OCI-LY7 (cell line): ENCODE measurements at regions not wholly inside any gene's neighbourhood (a gene's known extent, or its start where the extent isn't known, plus 50 kb on each side); places are given as distances from the start of the nearest gene placed in this dataset.

Experiments
- BruUV-seq: library from RNA; stranded (reverse); fragments of 400-500 nt; replicated peaks from 2 replicates; lab custom pipeline; 2021; lab: Mats Ljungman, UMichigan
- CTCF ChIA-PET: fragments of 300-600 bp; sonication (Branson Sonifier 250); formaldehyde crosslinking; loops from one replicate; lab custom pipeline; 2022; ENCODE audit warnings: antibody characterized with exemption; ENCODE audit not compliant: unreplicated experiment; lab: Charles Lee
- POLR2A ChIA-PET: fragments of 300-600 bp; sonication (Branson Sonifier 250); formaldehyde crosslinking; loops from one replicate; lab custom pipeline; 2022; ENCODE audit warnings: antibody characterized with exemption; lab: Charles Lee
- DNase-seq: peaks from one replicate; pipeline ENCODE4 v3.0.0-alpha.2; 2015; ENCODE audit warnings: low spot score
- H2AFZ ChIP-seq: fragments of 200-600 bp; sonication (generic), shearing (Covaris generic); 2 replicates; pipeline ENCODE4 v1.6.1; 2014; ENCODE audit warnings: mild to moderate bottlenecking, antibody characterized with exemption, low read length, moderate library complexity
- H3K27ac ChIP-seq: fragments of 200-600 bp; sonication (generic); 2 replicates; pipeline ENCODE4 v1.5.1; 2014; ENCODE audit warnings: mixed run types, low read depth, mild to moderate bottlenecking, moderate library complexity, low read length, inconsistent platforms; ENCODE audit not compliant: poor library complexity, severe bottlenecking
- H3K36me3 ChIP-seq: fragments of 200-600 bp; sonication (generic); 2 replicates; pipeline ENCODE4 v1.6.1; 2014; ENCODE audit warnings: mild to moderate bottlenecking, antibody characterized with exemption, low read length, moderate library complexity, mixed read lengths; ENCODE audit not compliant: insufficient read depth
- H3K4me1 ChIP-seq: fragments of 200-600 bp; sonication (generic); 2 replicates; pipeline ENCODE4 v1.5.1; 2014; ENCODE audit warnings: mild to moderate bottlenecking, low read length; ENCODE audit not compliant: insufficient read depth, poor library complexity, severe bottlenecking
- H3K4me2 ChIP-seq: fragments of 200-600 bp; sonication (generic); 2 replicates; pipeline ENCODE4 v1.6.1; 2014; ENCODE audit warnings: mild to moderate bottlenecking, low read length
- H3K4me3 ChIP-seq: fragments of 200-600 bp; sonication (generic); 2 replicates; pipeline ENCODE4 v1.5.1; 2014; ENCODE audit warnings: mild to moderate bottlenecking, low read depth, low read length; ENCODE audit not compliant: poor library complexity, severe bottlenecking
- H3K79me2 ChIP-seq: fragments of 200-600 bp; sonication (generic); 2 replicates; pipeline ENCODE4 v1.6.1; 2016; ENCODE audit warnings: low read depth, mild to moderate bottlenecking, low read length, moderate library complexity, mixed read lengths; ENCODE audit not compliant: insufficient read depth
- H3K9me2 ChIP-seq: fragments of 200-600 bp; sonication (generic); 2 replicates; pipeline ENCODE4 v1.6.1; 2016; ENCODE audit warnings: mild to moderate bottlenecking, low read length, mixed read lengths; ENCODE audit not compliant: insufficient read depth
- H3K9me3 ChIP-seq: fragments of 200-600 bp; sonication (generic); 2 replicates; pipeline ENCODE4 v1.6.1; 2014; ENCODE audit warnings: mild to moderate bottlenecking, mixed run types, low read length, mixed read lengths
- H4K20me1 ChIP-seq: fragments of 200-600 bp; sonication (generic); 2 replicates; pipeline ENCODE4 v1.6.1; 2014; ENCODE audit warnings: mild to moderate bottlenecking, antibody characterized with exemption, low read length, moderate library complexity, mixed read lengths; ENCODE audit not compliant: insufficient read depth
- EZH2phosphoT487 ChIP-seq: fragments of 200-600 bp; sonication (generic); IDR thresholded peaks from 2 replicates; pipeline ENCODE4 v1.6.1; 2018; ENCODE audit warnings: low read depth, borderline replicate concordance, mild to moderate bottlenecking, mixed run types, antibody characterized with exemption, low read length, moderate library complexity, mixed read lengths
- intact Hi-C: fragments of 100-400 bp; cut with micrococcal nuclease; formaldehyde crosslinking; loops from one replicate; pipeline ENCODE4 v1.10.0; 2022; ENCODE audit not compliant: unreplicated experiment
- TF ChIP-seq, protein P1 (sequence below): fragments of 200-600 bp; sonication (generic); conservative IDR thresholded peaks from 2 replicates; pipeline ENCODE4 v1.5.1; 2014; ENCODE audit warnings: mild to moderate bottlenecking, antibody characterized with exemption, low read length, moderate library complexity, mixed read lengths

DNA sequence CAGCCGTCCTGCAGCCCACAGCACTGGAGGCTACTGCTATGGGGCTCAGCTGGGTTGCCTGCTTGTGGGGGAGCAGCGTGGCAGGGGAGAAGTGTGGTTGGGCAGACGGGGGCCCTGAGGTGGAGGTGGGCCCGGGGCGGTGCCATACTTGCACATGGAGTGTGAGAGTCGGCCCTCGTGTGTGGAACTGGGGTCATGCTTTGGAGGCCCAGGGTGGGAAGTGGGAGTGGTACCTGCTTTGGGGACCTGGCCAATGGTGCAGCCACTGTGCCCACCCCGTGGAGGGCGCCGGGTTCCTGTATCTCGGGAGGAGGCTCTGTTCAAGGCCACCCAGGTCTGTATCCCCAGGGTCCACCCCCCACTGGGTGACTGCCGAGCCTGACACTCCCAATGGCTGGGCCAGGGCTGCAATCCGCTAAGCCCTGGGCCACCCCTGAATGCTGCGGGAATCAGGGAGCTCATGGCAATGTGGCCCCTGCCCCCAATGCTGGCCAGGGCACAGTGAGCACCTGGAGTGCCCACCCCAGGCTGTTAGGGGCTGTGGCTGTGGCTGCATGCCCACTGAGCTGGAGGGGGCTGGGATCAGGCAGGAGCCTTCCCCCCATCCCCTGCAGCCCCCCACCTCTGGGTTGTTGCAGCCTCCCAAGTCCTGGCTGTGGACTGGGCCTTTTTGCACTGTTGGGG lies 157.9 kb upstream of the SLC38A2 start:
- DNase-seq, result no peak
- no peaks in the 10 kb centered on the region; the same call in 1 of the 2 replicates for H3K9me2 ChIP-seq
- H3K36me3 ChIP-seq, result no peaks in the 10 kb centered on the region
- H3K27ac ChIP-seq, result no peak overlapping the region
- ChIA-PET CTCF (no interaction called here), POLR2A (no interaction called here)
- no peaks in the 10 kb centered on the region for H3K9me3 ChIP-seq
- no peak overlapping the region for H3K4me2 ChIP-seq
- no peak overlapping the region for H3K4me3 ChIP-seq
- H3K79me2 ChIP-seq, result no peaks in the 10 kb centered on the region
- TF ChIP-seq, protein P1, sequence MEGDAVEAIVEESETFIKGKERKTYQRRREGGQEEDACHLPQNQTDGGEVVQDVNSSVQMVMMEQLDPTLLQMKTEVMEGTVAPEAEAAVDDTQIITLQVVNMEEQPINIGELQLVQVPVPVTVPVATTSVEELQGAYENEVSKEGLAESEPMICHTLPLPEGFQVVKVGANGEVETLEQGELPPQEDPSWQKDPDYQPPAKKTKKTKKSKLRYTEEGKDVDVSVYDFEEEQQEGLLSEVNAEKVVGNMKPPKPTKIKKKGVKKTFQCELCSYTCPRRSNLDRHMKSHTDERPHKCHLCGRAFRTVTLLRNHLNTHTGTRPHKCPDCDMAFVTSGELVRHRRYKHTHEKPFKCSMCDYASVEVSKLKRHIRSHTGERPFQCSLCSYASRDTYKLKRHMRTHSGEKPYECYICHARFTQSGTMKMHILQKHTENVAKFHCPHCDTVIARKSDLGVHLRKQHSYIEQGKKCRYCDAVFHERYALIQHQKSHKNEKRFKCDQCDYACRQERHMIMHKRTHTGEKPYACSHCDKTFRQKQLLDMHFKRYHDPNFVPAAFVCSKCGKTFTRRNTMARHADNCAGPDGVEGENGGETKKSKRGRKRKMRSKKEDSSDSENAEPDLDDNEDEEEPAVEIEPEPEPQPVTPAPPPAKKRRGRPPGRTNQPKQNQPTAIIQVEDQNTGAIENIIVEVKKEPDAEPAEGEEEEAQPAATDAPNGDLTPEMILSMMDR, result no peak
- TF ChIP-seq EZH2phosphoT487, result no peak
- no peak overlapping the region for H2AFZ ChIP-seq
- intact Hi-C loops, result no loop called here
- H3K4me1 ChIP-seq, result no peaks in the 10 kb centered on the region
- no TSS peak for BruUV-seq
- H4K20me1 ChIP-seq, result no peaks in the 10 kb centered on the region

DNA sequence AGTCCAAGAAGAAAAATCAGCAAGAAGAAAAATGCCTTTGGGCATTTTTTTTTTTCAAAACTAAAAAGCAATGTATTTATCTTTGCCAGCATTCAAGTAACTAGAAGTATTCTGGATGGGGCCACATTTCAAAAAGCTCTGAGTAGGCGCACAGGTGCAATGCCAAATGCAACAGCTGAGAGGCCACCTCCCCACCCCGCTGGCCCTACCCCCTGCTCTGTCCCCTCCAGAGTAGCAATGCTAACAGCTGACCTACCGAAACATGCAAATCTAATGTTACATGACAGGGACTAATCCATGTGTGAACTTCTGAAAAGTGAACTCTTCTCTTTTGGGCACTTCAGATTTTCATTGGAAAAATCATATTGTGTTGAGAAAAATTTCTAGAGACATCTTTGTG lies 153.7 kb upstream of the SLC38A2 start:
- intact Hi-C loops, result loop anchor here (10.0 kb wide), 1 partner anchor 359 kb away; no protein-coding TSS in a partner anchor
- H3K4me3 ChIP-seq, result no peak overlapping the region
- H3K79me2 ChIP-seq, result no peaks in the 10 kb centered on the region
- no TSS peak for BruUV-seq
- TF ChIP-seq, protein P1, result no peak
- no peak for TF ChIP-seq EZH2phosphoT487
- no peaks in the 10 kb centered on the region for H3K4me1 ChIP-seq
- no peaks in the 10 kb centered on the region for H3K36me3 ChIP-seq
- H3K4me2 ChIP-seq, result no peak overlapping the region
- H2AFZ ChIP-seq, result no peak overlapping the region
- H3K9me3 ChIP-seq, result no peaks in the 10 kb centered on the region
- ChIA-PET POLR2A (no interaction called here), CTCF (no interaction called here)
- no peaks in the 10 kb centered on the region; the same call in 1 of the 2 replicates for H3K9me2 ChIP-seq
- no peaks in the 10 kb centered on the region for H4K20me1 ChIP-seq
- DNase-seq, result no peak
- H3K27ac ChIP-seq, result no peak overlapping the region

DNA sequence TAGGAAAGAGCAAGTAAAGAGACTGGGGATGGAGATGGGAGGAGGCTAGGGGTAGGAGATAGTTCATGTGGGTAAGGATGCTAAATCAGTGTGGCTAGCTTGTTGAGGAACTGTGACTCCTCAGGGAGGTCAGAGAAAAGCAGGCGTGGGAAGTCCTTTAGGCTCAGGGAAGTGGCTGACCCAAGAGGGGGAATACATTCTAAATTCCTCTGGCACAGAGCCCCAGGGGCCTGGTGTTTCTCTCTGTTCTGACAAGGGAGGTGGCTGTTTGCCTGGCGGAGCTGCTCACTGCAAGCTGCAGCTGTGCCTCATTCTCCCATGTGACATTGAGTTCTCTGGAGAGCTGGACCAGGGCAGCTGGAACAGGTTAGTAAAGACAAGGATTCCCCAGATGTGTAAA lies 152.2 kb upstream of the SLC38A2 start:
- ChIA-PET CTCF (no interaction called here), POLR2A (interaction anchor here (1.5 kb wide), 1 partner anchor 14 kb away, joined by 4 read pairs; no protein-coding TSS in a partner anchor)
- no TSS peak for BruUV-seq

More for the DNA sequence above, 152.2 kb upstream of the SLC38A2 start:
- intact Hi-C loops, result loop anchor here (10.0 kb wide), 1 partner anchor 360 kb away; no protein-coding TSS in a partner anchor
- H3K9me3 ChIP-seq, result no peaks in the 10 kb centered on the region
- H3K4me3 ChIP-seq, result no peak overlapping the region
- H3K4me1 ChIP-seq, result no peaks in the 10 kb centered on the region
- no peak for DNase-seq
- no peaks in the 10 kb centered on the region; the same call in 1 of the 2 replicates for H3K9me2 ChIP-seq
- H3K4me2 ChIP-seq, result no peak overlapping the region
- no peak for TF ChIP-seq EZH2phosphoT487
- TF ChIP-seq, protein P1, result no peak
- no peaks in the 10 kb centered on the region for H3K36me3 ChIP-seq
- no peaks in the 10 kb centered on the region for H4K20me1 ChIP-seq
- H3K27ac ChIP-seq, result no peak overlapping the region
- H2AFZ ChIP-seq, result no peak overlapping the region
- H3K79me2 ChIP-seq, result no peaks in the 10 kb centered on the region
